ENCODE measurements at regions not wholly inside any gene's neighbourhood (a gene's known extent, or its start where the extent isn't known, plus 50 kb on each side); places are given as distances from the start of the nearest gene placed in this dataset.

DNA sequence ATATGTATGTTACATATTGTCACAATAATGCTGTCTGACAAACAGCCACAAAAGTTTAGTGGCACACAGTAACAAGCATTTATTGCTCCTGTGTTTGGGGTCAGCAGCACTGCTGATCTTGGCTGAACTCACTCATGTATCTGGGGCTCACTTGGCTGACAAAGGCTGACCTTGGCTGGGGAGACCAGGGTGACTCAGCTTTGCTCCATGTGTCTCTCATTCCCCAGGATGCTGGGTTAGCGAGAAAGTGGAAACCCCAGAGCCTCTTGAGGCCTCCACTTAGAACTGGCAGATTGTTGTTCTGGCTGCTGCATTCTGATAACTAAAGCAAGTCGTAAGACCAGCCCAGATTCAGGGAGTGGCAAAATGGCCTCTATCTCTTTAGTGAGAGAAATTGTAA lies 217.3 kb upstream of the HABP2 start:
- DNase-seq (ENCODE audit: insufficient read length), result no peak
- TF ChIP-seq POLR2A (IDR thresholded peaks at IDR 0.05; ENCODE audit: low read depth, low read length) (no peak), POLR2AphosphoS5 (IDR thresholded peaks at IDR 0.05; ENCODE audit: low read depth, low read length) (no peak), TAF1 (IDR thresholded peaks at IDR 0.05; ENCODE audit: borderline replicate concordance, low read depth, low read length) (no peak)
- FAIRE-seq, result no peak

DNA sequence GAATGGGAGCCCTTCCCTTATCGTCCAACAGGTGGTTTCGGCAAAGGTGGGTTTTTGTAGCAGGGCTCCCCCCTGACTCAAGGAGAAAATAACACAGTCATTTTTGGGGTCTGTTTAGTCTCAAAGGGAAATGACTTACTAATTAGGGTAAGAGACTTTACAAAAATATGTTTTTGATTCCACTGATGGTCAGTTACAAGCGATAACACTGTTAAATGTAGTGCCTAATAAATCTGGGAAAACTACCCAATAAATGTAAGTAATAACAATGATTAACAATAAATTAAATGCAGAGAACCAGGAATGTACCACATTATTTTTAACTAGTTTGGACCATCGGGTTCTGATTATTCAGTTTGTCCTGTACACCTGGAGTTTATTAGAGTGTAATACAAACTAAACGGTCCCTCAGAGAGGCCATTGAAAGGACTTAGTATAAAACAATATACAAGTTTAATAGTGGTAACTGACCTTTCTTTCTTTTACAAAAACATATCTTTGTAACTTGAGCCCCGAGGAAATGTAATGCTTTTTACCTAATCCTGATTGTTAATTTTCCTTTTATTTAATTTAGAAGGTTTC lies 216.2 kb upstream of the HABP2 start:
- TF ChIP-seq POLR2AphosphoS5 (IDR thresholded peaks at IDR 0.05; ENCODE audit: low read depth, low read length) (no peak), TAF1 (IDR thresholded peaks at IDR 0.05; ENCODE audit: borderline replicate concordance, low read depth, low read length) (no peak), POLR2A (IDR thresholded peaks at IDR 0.05; ENCODE audit: low read depth, low read length) (no peak)
- DNase-seq (ENCODE audit: insufficient read length), result no peak
- FAIRE-seq, result no peak

DNA sequence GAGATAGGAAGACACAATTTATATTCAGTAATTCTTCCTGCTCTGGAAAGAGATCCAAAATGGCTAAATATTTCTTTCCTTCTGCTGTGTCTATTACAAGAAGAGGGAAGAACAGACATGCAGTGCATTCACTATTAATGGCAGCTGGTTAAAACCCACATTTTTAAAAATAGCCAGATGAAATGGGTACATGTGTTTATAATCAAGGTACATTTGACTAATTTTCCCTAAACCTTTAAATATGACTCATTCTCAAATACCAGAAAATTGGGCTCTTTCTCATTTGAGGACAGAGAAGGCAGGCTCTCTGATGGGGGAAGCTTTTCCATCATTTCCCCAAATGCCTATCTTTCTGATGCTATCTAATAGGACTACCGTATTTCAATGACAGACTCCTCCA lies 215.7 kb upstream of the HABP2 start:
- FAIRE-seq (no peak), DNase-seq (ENCODE audit: insufficient read length) (no peak)
- TF ChIP-seq POLR2AphosphoS5 (IDR thresholded peaks at IDR 0.05; ENCODE audit: low read depth, low read length) (no peak), POLR2A (IDR thresholded peaks at IDR 0.05; ENCODE audit: low read depth, low read length) (no peak)

DNA sequence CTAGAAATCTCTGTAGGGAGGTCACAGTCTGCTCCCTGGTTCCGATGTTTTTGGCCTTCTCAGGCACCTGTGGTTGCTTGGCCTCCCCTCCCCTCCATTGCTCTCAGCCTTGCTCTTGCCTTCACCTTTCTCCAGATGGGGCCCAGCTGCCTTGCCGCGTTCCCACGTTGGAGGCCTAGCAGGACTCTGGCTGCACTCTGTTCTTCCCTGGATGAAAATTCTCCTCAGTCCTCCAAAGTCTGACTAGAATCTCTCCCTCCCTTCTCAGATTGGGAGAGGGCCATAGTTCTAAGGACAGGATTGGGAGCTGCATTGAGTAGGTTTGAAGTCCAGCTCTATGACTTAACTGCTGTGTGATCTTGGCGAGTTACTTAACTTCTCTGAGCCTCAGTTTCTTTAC lies 213.7 kb upstream of the HABP2 start:
- TF ChIP-seq POLR2A (IDR thresholded peaks at IDR 0.05; ENCODE audit: low read depth, low read length), result no peak
- TF ChIP-seq TAF1 (IDR thresholded peaks at IDR 0.05; ENCODE audit: borderline replicate concordance, low read depth, low read length), result no peak
- TF ChIP-seq POLR2AphosphoS5 (IDR thresholded peaks at IDR 0.05; ENCODE audit: low read depth, low read length), result no peak
- DNase-seq (ENCODE audit: insufficient read length), result no peak
- no peak for FAIRE-seq

DNA sequence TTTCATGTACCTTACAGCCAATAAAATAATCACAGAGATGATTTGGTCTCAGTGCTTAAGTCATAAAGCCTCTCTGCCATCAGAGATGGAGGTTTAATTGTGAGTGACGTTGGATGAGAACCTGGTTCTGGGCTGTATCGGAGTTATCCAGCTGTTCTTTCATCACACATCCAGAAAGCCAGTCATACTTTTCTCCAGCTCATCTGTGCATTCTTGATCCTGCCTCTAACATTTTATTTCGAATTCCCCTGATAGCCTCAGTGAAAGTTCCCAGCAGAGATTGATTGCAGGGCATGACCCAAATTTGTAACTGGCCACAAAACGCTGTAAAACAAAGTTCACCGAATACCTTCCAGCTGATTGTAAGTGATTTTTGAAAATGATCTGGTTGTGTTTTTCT lies 212.6 kb upstream of the HABP2 start:
- TF ChIP-seq POLR2AphosphoS5 (IDR thresholded peaks at IDR 0.05; ENCODE audit: low read depth, low read length) (no peak), TAF1 (IDR thresholded peaks at IDR 0.05; ENCODE audit: borderline replicate concordance, low read depth, low read length) (no peak), POLR2A (IDR thresholded peaks at IDR 0.05; ENCODE audit: low read depth, low read length) (no peak)
- no peak for FAIRE-seq
- no peak for DNase-seq (ENCODE audit: insufficient read length)

DNA sequence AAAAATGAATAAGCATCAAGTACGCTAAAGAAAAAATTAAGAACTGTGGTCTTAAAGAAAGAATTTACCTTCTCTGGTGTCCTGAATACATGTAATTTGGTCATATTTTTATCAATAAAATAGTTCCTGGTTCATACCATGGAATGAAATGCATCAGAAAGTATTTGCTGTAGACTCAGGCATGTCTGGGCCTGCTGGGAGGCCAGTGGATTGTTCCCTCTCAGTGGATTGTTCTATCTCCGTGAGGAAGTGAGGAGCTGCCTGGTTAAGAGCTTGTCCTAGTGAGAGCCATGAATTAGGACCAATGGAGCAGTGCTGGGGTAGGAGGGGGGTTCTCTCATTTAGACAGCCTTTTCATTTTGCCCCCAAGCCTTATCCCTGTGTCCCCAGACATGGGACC lies 211.7 kb upstream of the HABP2 start:
- no peak for TF ChIP-seq TAF1 (IDR thresholded peaks at IDR 0.05; ENCODE audit: borderline replicate concordance, low read depth, low read length)
- TF ChIP-seq POLR2A (IDR thresholded peaks at IDR 0.05; ENCODE audit: low read depth, low read length), result no peak
- no peak for TF ChIP-seq POLR2AphosphoS5 (IDR thresholded peaks at IDR 0.05; ENCODE audit: low read depth, low read length)
- DNase-seq (ENCODE audit: insufficient read length), result no peak
- FAIRE-seq, result no peak

DNA sequence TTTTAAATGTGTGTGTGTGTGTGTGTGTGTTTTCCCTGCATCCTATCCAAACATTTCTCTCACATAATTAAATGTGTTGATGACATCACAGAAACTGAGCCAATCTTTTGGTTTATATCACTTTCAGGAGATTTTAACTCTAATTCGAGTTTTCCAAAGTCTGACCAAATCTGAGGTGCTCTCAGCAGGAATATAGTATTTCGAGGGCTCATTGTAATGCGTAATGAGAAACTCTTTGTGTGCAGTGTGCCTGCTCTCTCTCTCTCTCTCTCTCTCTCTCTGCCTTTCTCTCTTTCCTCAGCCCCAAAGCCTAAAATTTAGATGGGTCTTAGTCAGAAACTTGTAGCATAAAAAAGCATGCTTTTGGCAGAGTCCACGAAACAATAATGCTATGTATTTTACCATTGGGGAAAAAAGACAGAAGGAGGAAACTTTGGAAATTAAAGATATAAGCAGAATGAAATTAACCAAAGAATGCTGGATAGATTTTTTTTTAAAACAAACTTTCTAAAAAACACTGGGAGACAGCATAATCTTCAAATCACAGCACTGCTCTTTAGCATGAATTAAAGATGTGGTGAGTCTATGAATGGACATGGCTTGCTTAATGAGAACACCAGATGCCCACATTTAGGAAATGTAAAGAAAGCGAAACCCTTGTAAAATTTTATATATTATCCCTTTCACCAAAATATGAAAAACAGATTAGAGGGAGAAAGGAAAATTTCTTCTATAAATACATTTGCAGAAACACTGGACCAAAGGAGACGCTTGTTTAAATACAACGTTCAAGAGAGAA lies 206.8 kb upstream of the HABP2 start:
- FAIRE-seq (no peak), DNase-seq (ENCODE audit: insufficient read length) (no peak)
- TF ChIP-seq POLR2A (IDR thresholded peaks at IDR 0.05; ENCODE audit: low read depth, low read length), result no peak
- TF ChIP-seq TAF1 (IDR thresholded peaks at IDR 0.05; ENCODE audit: borderline replicate concordance, low read depth, low read length), result no peak
- no peak for TF ChIP-seq POLR2AphosphoS5 (IDR thresholded peaks at IDR 0.05; ENCODE audit: low read depth, low read length)

DNA sequence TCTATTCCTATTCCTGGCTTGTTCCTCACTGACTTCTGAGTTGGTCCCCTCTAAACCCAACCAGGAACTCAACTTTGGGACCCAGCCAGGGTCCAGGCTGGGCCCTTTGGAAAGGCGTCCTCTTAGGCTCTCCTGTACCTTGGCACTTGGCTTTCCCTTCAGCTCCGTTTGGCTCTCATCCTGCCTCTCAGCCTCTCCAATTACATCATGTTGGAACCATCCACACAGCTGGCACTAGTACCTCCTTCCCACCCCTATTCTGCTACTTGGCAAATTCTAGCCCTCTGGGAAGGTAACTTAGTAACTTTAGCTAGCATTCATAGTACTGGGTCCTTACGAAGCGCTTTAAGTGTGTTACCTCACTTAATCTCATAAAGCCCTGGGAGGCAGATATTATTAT lies 205.3 kb upstream of the HABP2 start:
- FAIRE-seq, result no peak
- TF ChIP-seq POLR2AphosphoS5 (IDR thresholded peaks at IDR 0.05; ENCODE audit: low read depth, low read length) (no peak), TAF1 (IDR thresholded peaks at IDR 0.05; ENCODE audit: borderline replicate concordance, low read depth, low read length) (no peak), POLR2A (IDR thresholded peaks at IDR 0.05; ENCODE audit: low read depth, low read length) (no peak)
- no peak for DNase-seq (ENCODE audit: insufficient read length)

DNA sequence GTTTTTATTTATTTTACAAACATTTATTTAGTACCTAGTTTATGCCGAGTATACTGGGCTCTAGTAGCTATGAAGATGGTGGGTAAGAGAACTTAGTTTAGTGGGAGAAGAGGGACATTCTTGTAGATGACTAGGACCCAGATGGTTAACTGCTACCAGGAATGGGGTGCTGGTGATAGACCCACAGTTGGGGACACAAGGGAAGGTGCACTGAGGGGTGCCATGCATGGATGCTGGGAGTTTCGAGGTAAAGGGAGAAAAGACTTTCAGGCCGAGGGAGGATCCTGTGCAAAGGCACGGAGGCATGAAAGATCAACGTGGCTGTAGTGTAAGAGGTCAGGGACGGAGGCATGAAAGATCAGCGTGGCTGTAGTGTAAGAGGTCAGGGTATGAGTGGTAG lies 204.2 kb upstream of the HABP2 start:
- DNase-seq (ENCODE audit: insufficient read length) (no peak), FAIRE-seq (no peak)
- TF ChIP-seq POLR2A (IDR thresholded peaks at IDR 0.05; ENCODE audit: low read depth, low read length), result no peak
- TF ChIP-seq TAF1 (IDR thresholded peaks at IDR 0.05; ENCODE audit: borderline replicate concordance, low read depth, low read length), result no peak
- no peak for TF ChIP-seq POLR2AphosphoS5 (IDR thresholded peaks at IDR 0.05; ENCODE audit: low read depth, low read length)

DNA sequence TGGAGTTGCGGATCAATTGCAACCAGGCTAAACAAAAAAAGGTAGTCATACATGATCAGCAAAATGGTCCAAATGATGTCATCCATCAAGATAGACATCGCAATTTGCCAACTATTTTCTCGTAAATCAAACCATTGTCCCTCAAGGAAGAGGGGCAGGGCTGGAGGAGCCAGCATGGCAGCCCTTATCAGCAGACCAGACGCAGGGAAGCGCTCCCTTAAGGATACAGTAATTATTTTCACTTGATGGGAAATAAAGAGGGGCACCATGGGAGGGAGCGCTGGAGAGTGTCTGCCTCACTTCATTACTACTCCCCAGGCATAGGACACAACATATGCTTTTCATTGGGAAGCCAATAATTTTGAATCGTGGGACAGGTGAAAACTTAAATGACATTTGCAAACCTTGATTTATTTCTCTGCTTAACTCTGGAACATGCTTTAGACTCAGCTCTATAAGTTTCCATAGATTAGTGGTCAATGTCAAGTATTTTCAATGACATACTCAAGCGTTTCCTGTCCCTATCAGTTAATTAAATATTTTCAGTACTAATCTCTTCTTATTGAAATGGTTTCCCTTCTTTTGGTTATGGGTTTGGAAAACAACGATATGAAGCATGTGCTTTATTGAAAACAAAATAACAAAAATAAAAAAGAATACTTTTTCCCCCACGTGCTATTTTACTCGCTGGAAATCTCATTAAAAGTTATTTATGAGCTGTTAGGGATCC lies 202.4 kb upstream of the HABP2 start:
- DNase-seq (ENCODE audit: insufficient read length) (no peak), FAIRE-seq (no peak)
- TF ChIP-seq POLR2A (IDR thresholded peaks at IDR 0.05; ENCODE audit: low read depth, low read length) (no peak), TAF1 (IDR thresholded peaks at IDR 0.05; ENCODE audit: borderline replicate concordance, low read depth, low read length) (no peak), POLR2AphosphoS5 (IDR thresholded peaks at IDR 0.05; ENCODE audit: low read depth, low read length) (no peak)

DNA sequence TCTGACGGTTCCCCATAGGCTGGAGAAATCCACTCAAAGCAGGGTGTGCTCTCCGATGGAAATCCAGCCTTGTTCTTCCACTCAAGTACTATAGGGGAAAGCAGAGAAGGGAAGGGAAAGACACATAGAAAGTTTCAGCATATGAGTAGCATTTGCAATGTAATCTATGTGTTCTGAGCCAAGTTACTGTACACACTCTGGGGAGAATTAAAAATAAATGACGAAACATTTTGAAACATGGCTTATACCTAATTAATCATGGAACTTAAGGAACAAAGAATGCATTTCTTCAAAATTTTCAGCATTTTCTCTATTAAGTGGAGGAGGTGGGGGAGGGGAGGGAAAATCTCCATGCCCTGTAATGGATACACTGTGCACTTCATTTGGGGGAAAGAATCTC lies 198.1 kb upstream of the HABP2 start:
- no peak for FAIRE-seq
- DNase-seq (ENCODE audit: insufficient read length), result no peak
- TF ChIP-seq POLR2AphosphoS5 (IDR thresholded peaks at IDR 0.05; ENCODE audit: low read depth, low read length), result no peak
- no peak for TF ChIP-seq TAF1 (IDR thresholded peaks at IDR 0.05; ENCODE audit: borderline replicate concordance, low read depth, low read length)
- TF ChIP-seq POLR2A (IDR thresholded peaks at IDR 0.05; ENCODE audit: low read depth, low read length), result no peak

All from GM12892 (cell line).